Smooth muscle cell (in vitro differentiated cells): ENCODE measurements at regions not wholly inside any gene's neighbourhood (a gene's known extent, or its start where the extent isn't known, plus 50 kb on each side); places are given as distances from the start of the nearest gene placed in this dataset.

Source experiments
- DNase-seq: peaks from one replicate; lab custom pipeline; 2025; ENCODE audit not compliant: unreplicated experiment; lab: John Stamatoyannopoulos, UW
- H2AFZ ChIP-seq: fragments of 200-600 bp; sonication (generic); 2 replicates; pipeline ENCODE4 v1.6.0; 2016; ENCODE audit warnings: antibody characterized with exemption, low read depth, mild to moderate bottlenecking
- H3F3A ChIP-seq: fragments of 200-600 bp; sonication (generic); 2 replicates; pipeline ENCODE4 v1.6.0; 2017; ENCODE audit warnings: antibody characterized with exemption, low read depth
- H3K27ac ChIP-seq: fragments of 200-600 bp; sonication (generic); 2 replicates; pipeline ENCODE4 v1.5.1; 2016; ENCODE audit warnings: low read depth, mild to moderate bottlenecking
- H3K27me3 ChIP-seq: fragments of 200-600 bp; sonication (generic); 2 replicates; pipeline ENCODE4 v1.6.1; 2016; ENCODE audit warnings: low read depth, mild to moderate bottlenecking
- H3K36me3 ChIP-seq: fragments of 200-600 bp; sonication (generic); 2 replicates; pipeline ENCODE4 v1.5.1; 2016; ENCODE audit warnings: low read depth
- H3K4me1 ChIP-seq: fragments of 200-600 bp; sonication (generic); 2 replicates; pipeline ENCODE4 v1.5.1; 2016; ENCODE audit warnings: low read depth
- H3K4me2 ChIP-seq: fragments of 200-600 bp; sonication (generic); 2 replicates; pipeline ENCODE4 v1.6.0; 2016; ENCODE audit warnings: mild to moderate bottlenecking
- H3K4me3 ChIP-seq: fragments of 200-600 bp; sonication (generic); 2 replicates; pipeline ENCODE4 v1.5.1; 2016; ENCODE audit warnings: mild to moderate bottlenecking
- H3K79me2 ChIP-seq: fragments of 200-600 bp; sonication (generic); 2 replicates; pipeline ENCODE4 v1.6.0; 2016; ENCODE audit warnings: low read depth, mild to moderate bottlenecking
- H3K9ac ChIP-seq: fragments of 200-600 bp; sonication (generic); 2 replicates; pipeline ENCODE4 v1.6.0; 2016; ENCODE audit warnings: low read depth
- H3K9me3 ChIP-seq: fragments of 200-600 bp; sonication (generic); replicated peaks from 2 replicates; pipeline ENCODE4 v1.5.1; 2016; ENCODE audit warnings: low read depth
- H4K20me1 ChIP-seq: fragments of 200-600 bp; sonication (generic); 2 replicates; pipeline ENCODE4 v1.6.0; 2016; ENCODE audit warnings: low read depth
- WGBS: methylation state at CpG from one replicate; pipeline ENCODE4 v1.1.7; 2016; ENCODE audit warnings: low lambda C conversion rate; 5-methylcytosine and 5-hydroxymethylcytosine counted together
- TF ChIP-seq, protein P1 (sequence below): fragments of 200-600 bp; sonication (generic); IDR thresholded peaks from 2 replicates; pipeline ENCODE4 v1.5.1; 2017; ENCODE audit warnings: borderline replicate concordance, mild to moderate bottlenecking, antibody characterized with exemption; ENCODE audit not compliant: insufficient read depth, poor library complexity, severe bottlenecking

DNA sequence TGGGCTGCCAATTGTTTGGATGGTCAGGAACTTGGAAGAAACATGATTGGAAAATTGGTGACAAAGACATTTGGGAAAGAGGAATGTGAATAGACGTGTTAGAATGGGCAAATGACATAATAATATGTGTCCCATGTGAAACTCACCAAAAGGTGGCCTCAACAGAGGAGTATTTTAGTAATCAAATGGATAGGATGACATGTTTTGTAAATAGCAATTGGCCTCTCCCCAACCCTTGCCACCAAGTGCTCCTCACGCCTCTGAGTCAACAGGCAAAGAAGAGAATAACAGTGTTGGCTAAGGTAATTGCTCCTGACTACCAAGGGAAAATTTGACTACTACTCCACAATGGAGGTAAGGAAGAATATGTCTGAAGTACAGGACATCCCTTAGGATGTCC lies 81.4 kb downstream of the ATXN7L3B start:
- Histone ChIP-seq H3K9me3 (no peaks in the 10 kb centered on the region), H3K4me3 (no peak overlapping the region), H3K27me3 (no peaks in the 10 kb centered on the region), H3K36me3 (no peaks in the 10 kb centered on the region), H3K9ac (no peak overlapping the region), H3K27ac (no peak overlapping the region), H4K20me1 (no peaks in the 10 kb centered on the region), H3K4me1 (no peaks in the 10 kb centered on the region), H3F3A (no peaks in the 10 kb centered on the region), H2AFZ (no peak overlapping the region), H3K4me2 (no peak overlapping the region), H3K79me2 (no peaks in the 10 kb centered on the region)
- TF ChIP-seq, protein P1, sequence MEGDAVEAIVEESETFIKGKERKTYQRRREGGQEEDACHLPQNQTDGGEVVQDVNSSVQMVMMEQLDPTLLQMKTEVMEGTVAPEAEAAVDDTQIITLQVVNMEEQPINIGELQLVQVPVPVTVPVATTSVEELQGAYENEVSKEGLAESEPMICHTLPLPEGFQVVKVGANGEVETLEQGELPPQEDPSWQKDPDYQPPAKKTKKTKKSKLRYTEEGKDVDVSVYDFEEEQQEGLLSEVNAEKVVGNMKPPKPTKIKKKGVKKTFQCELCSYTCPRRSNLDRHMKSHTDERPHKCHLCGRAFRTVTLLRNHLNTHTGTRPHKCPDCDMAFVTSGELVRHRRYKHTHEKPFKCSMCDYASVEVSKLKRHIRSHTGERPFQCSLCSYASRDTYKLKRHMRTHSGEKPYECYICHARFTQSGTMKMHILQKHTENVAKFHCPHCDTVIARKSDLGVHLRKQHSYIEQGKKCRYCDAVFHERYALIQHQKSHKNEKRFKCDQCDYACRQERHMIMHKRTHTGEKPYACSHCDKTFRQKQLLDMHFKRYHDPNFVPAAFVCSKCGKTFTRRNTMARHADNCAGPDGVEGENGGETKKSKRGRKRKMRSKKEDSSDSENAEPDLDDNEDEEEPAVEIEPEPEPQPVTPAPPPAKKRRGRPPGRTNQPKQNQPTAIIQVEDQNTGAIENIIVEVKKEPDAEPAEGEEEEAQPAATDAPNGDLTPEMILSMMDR = no peak
- no peak for DNase-seq
- WGBS = 79% methylated on average over 2 of the region's 2 CpGs

DNA sequence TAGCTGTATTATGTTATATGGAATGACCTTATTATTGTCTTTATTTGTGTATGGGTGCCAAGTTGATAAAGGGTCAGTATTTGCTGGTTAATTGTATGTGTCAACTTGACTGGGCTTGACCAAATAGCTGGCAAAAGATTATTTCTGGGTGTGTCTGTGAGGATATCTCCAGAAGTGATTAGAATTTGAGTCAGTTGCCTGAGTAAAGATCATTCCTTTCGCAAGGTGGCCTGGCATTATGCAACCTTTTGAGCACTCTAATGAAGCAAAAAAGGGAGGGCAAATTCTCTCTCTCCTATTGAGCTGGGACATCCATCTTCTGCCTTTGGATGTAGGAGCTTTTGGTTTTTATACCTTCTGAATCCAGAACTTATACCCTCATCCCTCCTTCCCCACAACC lies 82.2 kb downstream of the ATXN7L3B start:
- H3F3A ChIP-seq = no peaks in the 10 kb centered on the region

DNA sequence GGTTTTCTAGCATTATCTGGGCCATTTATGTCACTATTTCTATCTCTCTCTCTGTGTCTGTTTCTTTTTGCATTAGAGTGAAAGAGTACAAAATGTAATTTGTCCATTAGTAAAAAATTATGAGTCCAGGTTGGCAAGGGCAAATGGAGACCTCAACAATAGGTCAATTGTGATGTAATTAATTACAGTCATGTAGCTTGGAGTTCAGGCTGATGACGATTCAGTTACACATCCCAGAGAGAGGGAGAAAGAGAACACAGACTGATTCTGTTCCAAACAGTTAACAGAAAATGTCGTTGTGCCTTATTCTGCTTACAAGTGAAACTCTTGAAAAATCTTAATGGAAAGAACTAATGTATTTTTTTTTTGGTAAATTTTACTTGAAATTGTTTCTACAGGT lies 83.3 kb downstream of the ATXN7L3B start:
- WGBS = 84% methylated on average over 2 of the region's 2 CpGs
- no peaks in the 10 kb centered on the region for H3K9me3 ChIP-seq
- H3K4me2 ChIP-seq = no peak overlapping the region
- no peaks in the 10 kb centered on the region for H4K20me1 ChIP-seq
- no peak for DNase-seq
- H3K9ac ChIP-seq = no peak overlapping the region
- no peaks in the 10 kb centered on the region for H3K36me3 ChIP-seq
- no peak overlapping the region for H3K4me3 ChIP-seq
- no peak overlapping the region for H2AFZ ChIP-seq
- H3K27ac ChIP-seq = no peak overlapping the region
- H3K4me1 ChIP-seq = no peaks in the 10 kb centered on the region
- no peaks in the 10 kb centered on the region for H3K27me3 ChIP-seq
- H3K79me2 ChIP-seq = no peaks in the 10 kb centered on the region
- no peaks in the 10 kb centered on the region for H3F3A ChIP-seq
- TF ChIP-seq, protein P1 = no peak

More for the DNA sequence above, 82.2 kb downstream of the ATXN7L3B start:
- H4K20me1 ChIP-seq = no peaks in the 10 kb centered on the region
- H3K4me2 ChIP-seq = no peak overlapping the region
- no peaks in the 10 kb centered on the region for H3K9me3 ChIP-seq
- H2AFZ ChIP-seq = no peak overlapping the region
- TF ChIP-seq, protein P1 = no peak
- H3K4me1 ChIP-seq = no peaks in the 10 kb centered on the region
- H3K27me3 ChIP-seq = no peaks in the 10 kb centered on the region
- no peak for DNase-seq
- H3K9ac ChIP-seq = no peak overlapping the region
- H3K79me2 ChIP-seq = no peaks in the 10 kb centered on the region
- no peaks in the 10 kb centered on the region for H3K36me3 ChIP-seq
- WGBS = 77% methylated on average over 1 of the region's 1 CpG
- no peak overlapping the region for H3K4me3 ChIP-seq
- H3K27ac ChIP-seq = no peak overlapping the region

DNA sequence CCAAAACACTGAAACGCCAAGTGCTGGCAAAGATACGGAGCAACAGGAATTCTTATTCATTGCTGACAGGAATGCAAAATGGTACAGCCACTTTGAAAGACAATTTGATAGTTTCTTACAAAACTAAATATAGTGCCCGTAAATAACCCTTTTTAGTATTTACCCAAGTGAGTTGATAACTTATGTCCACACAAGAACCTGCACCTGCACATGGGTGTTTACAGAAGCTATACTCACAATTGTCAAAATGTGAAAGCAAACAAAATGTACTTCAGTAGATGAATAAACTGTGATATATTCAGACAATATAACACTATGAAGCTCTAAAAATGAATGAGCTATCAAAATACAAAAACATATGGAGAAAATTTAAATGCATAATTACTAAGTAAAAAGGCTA lies 86.6 kb downstream of the ATXN7L3B start:
- Histone ChIP-seq H3K9ac (no peak overlapping the region), H3K9me3 (no peaks in the 10 kb centered on the region), H4K20me1 (no peaks in the 10 kb centered on the region), H2AFZ (no peak overlapping the region), H3K4me1 (no peaks in the 10 kb centered on the region), H3K27me3 (no peaks in the 10 kb centered on the region), H3K4me3 (no peak overlapping the region), H3F3A (no peaks in the 10 kb centered on the region), H3K36me3 (no peaks in the 10 kb centered on the region), H3K4me2 (no peak overlapping the region), H3K27ac (no peak overlapping the region), H3K79me2 (no peaks in the 10 kb centered on the region)
- no peak for DNase-seq
- TF ChIP-seq, protein P1 = no peak
- 74% methylated on average over 3 of the region's 3 CpGs for WGBS
